GM23248 (cell line): ENCODE measurements at regions not wholly inside any gene's neighbourhood (a gene's known extent, or its start where the extent isn't known, plus 50 kb on each side); places are given as distances from the start of the nearest gene placed in this dataset.

ENCODE experiments used
- EZH2 ChIP-seq: fragments of 200-600 bp; sonication (generic); IDR thresholded peaks from 2 replicates; pipeline ENCODE4 v1.6.1; 2018; ENCODE audit warnings: antibody characterized with exemption, mild to moderate bottlenecking; ENCODE audit not compliant: insufficient read depth, poor library complexity, severe bottlenecking
- EZH2phosphoT487 ChIP-seq: fragments of 200-600 bp; sonication (generic); IDR thresholded peaks from 2 replicates; pipeline ENCODE4 v1.6.1; 2018; ENCODE audit warnings: antibody characterized with exemption, moderate library complexity, mild to moderate bottlenecking, low read depth; ENCODE audit not compliant: insufficient read depth

DNA sequence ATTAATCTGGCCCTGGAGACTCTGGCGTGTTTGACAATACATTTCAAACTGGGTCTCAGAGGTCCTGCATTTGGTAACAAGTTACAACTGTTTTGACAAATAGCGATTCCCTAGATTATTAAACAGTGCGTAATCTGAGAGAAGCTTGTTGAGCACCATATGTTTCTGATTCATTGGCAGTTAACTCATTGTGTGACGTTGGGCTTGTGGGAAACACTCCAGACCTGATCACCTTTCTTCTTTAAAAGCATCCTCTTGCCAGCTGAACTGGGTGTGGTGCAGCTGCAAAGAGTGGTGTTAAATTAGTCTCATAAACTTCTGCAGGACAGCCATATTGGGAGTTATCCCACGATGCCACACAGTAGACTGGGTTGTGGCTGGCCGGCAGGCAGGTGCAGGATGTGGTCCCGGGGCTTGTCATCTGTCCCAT lies 82.7 kb downstream of the CDC7 start:
- TF ChIP-seq EZH2 (no peak), EZH2phosphoT487 (no peak)
